MM.1S (cell line): ENCODE measurements at regions not wholly inside any gene's neighbourhood (a gene's known extent, or its start where the extent isn't known, plus 50 kb on each side); places are given as distances from the start of the nearest gene placed in this dataset.
"Not testable (repeated sequence)": the region's sequence is repeated elsewhere in the genome, so short reads cannot be mapped to it uniquely, and the experiment has no call there.

Experiments used
- DNase-seq: peaks from one replicate; pipeline ENCODE4 v3.0.0-alpha.2; 2015
- H2AFZ ChIP-seq: fragments of 300-600 bp; sonication (generic); 2 replicates; pipeline ENCODE4 v1.6.0; 2016; ENCODE audit warnings: antibody characterized with exemption, low read length
- H3F3A ChIP-seq: fragments of 300-600 bp; sonication (generic); 2 replicates; pipeline ENCODE4 v1.6.1; 2016; ENCODE audit warnings: mild to moderate bottlenecking, antibody characterized with exemption, low read length, moderate library complexity, mixed read lengths; ENCODE audit not compliant: insufficient read depth
- H3K27ac ChIP-seq: fragments of 300-600 bp; sonication (generic); 2 replicates; pipeline ENCODE4 v1.5.1; 2016; ENCODE audit warnings: mild to moderate bottlenecking, low read length
- H3K27me3 ChIP-seq: fragments of 300-600 bp; sonication (generic); replicated peaks from 2 replicates; pipeline ENCODE4 v1.6.0; 2016; ENCODE audit warnings: low read length; ENCODE audit not compliant: insufficient read depth
- H3K36me3 ChIP-seq: fragments of 300-600 bp; sonication (generic); replicated peaks from 2 replicates; pipeline ENCODE4 v1.6.1; 2016; ENCODE audit warnings: mild to moderate bottlenecking, low read length, mixed read lengths; ENCODE audit not compliant: insufficient read depth
- H3K4me1 ChIP-seq: fragments of 300-600 bp; sonication (generic); 2 replicates; pipeline ENCODE4 v1.6.1; 2016; ENCODE audit warnings: low read length, mixed read lengths
- H3K4me2 ChIP-seq: fragments of 300-600 bp; sonication (generic); 2 replicates; pipeline ENCODE4 v1.6.0; 2016; ENCODE audit warnings: low read depth, low read length
- H3K4me3 ChIP-seq: fragments of 300-600 bp; sonication (generic); 2 replicates; pipeline ENCODE4 v1.5.1; 2016; ENCODE audit warnings: low read length, mixed read lengths
- H3K79me2 ChIP-seq: fragments of 300-600 bp; sonication (generic); 2 replicates; pipeline ENCODE4 v1.6.1; 2016; ENCODE audit warnings: mixed run types, low read length, mixed read lengths
- H3K9ac ChIP-seq: fragments of 300-600 bp; sonication (generic); 2 replicates; pipeline ENCODE4 v1.6.1; 2016; ENCODE audit warnings: low read length, mixed read lengths
- H3K9me2 ChIP-seq: fragments of 300-600 bp; sonication (generic); replicated peaks from 2 replicates; pipeline ENCODE4 v1.6.1; 2016; ENCODE audit warnings: mild to moderate bottlenecking, low read length, mixed read lengths; ENCODE audit not compliant: insufficient read depth
- H3K9me3 ChIP-seq: fragments of 300-600 bp; sonication (generic); replicated peaks from 2 replicates; pipeline ENCODE4 v1.6.1; 2016; ENCODE audit warnings: mild to moderate bottlenecking, low read length, mixed read lengths; ENCODE audit not compliant: insufficient read depth
- H4K20me1 ChIP-seq: fragments of 300-600 bp; sonication (generic); 2 replicates; pipeline ENCODE4 v1.6.1; 2016; ENCODE audit warnings: mild to moderate bottlenecking, low read length, moderate library complexity, mixed read lengths; ENCODE audit not compliant: insufficient read depth

DNA sequence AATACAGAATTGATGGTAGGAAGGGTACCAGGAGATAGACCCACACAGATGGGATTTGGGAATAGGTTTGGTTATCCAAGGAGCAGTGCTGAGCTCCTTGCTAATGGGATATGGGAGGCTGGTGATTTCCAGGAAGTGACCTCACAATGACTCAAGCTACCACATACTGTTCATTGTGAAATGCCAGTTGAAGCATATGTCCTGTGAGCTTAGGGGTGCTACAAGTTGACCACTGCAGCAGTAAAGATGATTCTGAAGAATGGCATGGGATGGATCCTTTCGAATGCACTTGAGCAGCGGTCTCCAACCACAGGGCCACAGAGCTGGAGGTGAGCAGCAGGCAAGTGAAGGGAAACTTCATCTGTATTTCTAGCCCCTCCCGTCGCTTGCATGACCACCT is 158.2 kb downstream of the RALA start:
- H3K27ac ChIP-seq, H3K4me2 ChIP-seq: not testable (repeated sequence)

DNA sequence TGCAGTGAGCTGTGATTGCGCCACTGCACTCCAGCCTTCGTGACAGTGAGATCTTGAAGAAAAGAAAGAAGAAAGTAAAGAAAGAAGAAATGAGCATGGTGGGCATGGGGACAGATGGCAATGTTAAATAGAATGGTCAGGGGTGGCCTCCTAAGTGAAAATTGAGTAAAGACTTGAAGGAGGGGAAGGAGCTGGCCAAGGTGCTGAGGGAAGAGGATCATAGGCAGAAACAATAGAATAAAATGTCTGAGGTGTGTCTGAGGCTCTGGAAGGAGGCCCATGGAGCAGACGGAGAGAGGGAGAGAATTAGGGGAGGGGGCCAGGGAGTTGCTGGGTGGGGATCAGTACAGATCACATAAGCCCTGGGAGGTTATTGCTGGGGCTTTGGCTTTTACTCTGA is 163.1 kb downstream of the RALA start:
- H3K36me3 ChIP-seq, H3F3A ChIP-seq, H3K4me1 ChIP-seq, H3K27ac ChIP-seq, H3K9me3 ChIP-seq, H3K79me2 ChIP-seq, H4K20me1 ChIP-seq, H3K4me3 ChIP-seq, H2AFZ ChIP-seq, H3K9ac ChIP-seq, DNase-seq, H3K27me3 ChIP-seq, H3K9me2 ChIP-seq, H3K4me2 ChIP-seq: not testable (repeated sequence)

More for the DNA sequence above, 158.2 kb downstream of the RALA start:
- not testable (repeated sequence) for H3K4me1 ChIP-seq, H3K9me2 ChIP-seq, H3K9me3 ChIP-seq, H3K79me2 ChIP-seq, H2AFZ ChIP-seq, H3K27me3 ChIP-seq, H3K9ac ChIP-seq, H3K4me3 ChIP-seq, H3F3A ChIP-seq, H4K20me1 ChIP-seq, H3K36me3 ChIP-seq, DNase-seq

DNA sequence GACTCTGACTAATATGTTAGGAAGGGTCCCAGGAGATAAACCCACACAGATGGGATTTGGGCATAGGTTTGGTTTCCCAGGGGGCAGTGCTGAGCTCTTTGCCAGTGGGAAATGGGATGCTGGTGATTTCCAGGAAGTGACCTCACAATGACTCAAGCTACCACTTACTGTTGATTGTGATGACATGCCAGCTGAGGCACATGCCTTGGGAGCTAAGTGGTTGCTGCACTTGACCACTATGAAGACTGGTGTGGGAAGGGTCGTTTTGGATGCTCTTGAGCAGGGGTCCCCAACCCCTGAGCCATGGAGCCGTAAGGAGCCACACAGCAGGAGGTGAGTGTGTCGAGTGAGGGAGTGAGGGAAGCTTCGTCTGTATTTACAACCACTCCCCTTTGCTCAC is 159.0 kb upstream of the CDK13 start:
- not testable (repeated sequence) for H3K27ac ChIP-seq, H3K36me3 ChIP-seq, H4K20me1 ChIP-seq, H2AFZ ChIP-seq, H3K27me3 ChIP-seq, H3K9me3 ChIP-seq, DNase-seq, H3K4me3 ChIP-seq, H3F3A ChIP-seq, H3K9ac ChIP-seq, H3K4me2 ChIP-seq, H3K4me1 ChIP-seq, H3K9me2 ChIP-seq, H3K79me2 ChIP-seq

DNA sequence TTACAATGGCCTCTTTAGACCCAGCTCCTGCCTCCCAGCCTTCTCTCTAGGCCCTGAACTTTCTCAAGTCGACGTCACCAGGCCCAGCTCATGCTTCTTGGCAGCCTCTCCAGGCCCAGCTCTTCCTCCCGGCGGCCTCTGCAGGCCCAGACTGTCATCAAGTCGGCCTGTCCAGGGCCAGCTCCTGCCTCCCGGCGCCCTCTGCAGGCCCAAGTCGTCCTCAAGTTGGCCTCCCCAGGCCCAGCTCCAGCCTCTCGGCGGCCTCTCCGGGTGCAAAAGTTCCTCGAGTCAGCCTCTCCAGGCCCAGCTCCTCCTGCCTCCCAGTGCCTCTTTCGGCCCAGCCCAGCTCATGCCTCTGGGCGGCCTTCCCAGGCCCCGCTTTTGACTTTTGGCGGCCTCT is 158.1 kb upstream of the CDK13 start:
- H3K27ac ChIP-seq, H3K9ac ChIP-seq, H2AFZ ChIP-seq, H3K36me3 ChIP-seq, H3K4me2 ChIP-seq, H3F3A ChIP-seq, H3K4me1 ChIP-seq, H3K79me2 ChIP-seq, H3K9me2 ChIP-seq, H3K4me3 ChIP-seq, DNase-seq, H3K9me3 ChIP-seq, H3K27me3 ChIP-seq, H4K20me1 ChIP-seq: not testable (repeated sequence)

DNA sequence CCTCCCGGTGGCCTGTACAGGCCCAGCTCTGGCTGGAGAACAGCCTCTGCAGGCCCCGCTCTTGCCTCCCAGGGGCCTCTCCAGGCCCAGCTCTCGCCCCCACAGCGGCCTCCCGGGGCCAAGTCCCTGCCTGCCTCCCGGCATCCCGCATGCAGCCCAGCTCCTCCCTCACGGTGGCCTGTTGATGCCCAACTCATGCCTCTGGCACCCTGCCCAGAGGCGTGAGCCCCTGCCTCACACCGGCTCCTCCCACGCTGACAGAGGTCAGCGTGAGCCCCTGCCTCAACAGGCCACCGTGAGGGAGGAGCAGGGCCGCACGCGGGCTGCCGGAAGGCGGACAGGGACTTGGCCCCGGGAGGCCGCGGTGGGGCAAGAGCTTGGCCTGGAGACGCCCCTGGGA is 157.0 kb upstream of the CDK13 start:
- not testable (repeated sequence) for DNase-seq

DNA sequence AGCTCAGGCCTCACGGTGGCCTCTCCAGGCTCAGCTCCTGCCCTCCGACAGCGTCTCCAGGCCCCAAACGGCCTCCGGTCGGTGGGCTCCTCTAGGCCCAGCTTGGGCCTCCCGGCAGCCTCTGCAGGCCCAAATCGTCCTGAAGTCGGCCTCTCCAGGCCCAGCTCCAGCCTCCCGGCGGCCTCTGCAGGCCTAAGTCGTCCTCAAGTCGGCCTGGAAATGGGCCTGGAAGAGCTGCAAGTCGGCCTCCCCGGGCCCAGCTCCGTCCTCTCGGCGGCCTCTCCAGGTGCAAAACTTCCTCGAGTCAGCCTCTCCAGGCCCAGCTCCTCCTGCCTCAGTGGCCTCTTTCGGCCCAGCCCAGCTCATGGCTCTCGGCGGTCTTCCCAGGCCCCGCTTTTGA is 156.2 kb upstream of the CDK13 start:
- H4K20me1 ChIP-seq, H3K27ac ChIP-seq, H3K36me3 ChIP-seq, H3K4me3 ChIP-seq, H3K9ac ChIP-seq, H3K79me2 ChIP-seq, DNase-seq, H3K4me2 ChIP-seq, H3K4me1 ChIP-seq, H2AFZ ChIP-seq, H3F3A ChIP-seq, H3K9me3 ChIP-seq, H3K9me2 ChIP-seq, H3K27me3 ChIP-seq: not testable (repeated sequence)

More for the DNA sequence above, 157.0 kb upstream of the CDK13 start:
- H3K9me2 ChIP-seq, H4K20me1 ChIP-seq, H3K36me3 ChIP-seq, H3K4me3 ChIP-seq, H2AFZ ChIP-seq, H3K27me3 ChIP-seq, H3K27ac ChIP-seq, H3K4me2 ChIP-seq, H3K9me3 ChIP-seq, H3K79me2 ChIP-seq, H3K9ac ChIP-seq, H3F3A ChIP-seq, H3K4me1 ChIP-seq: not testable (repeated sequence)

DNA sequence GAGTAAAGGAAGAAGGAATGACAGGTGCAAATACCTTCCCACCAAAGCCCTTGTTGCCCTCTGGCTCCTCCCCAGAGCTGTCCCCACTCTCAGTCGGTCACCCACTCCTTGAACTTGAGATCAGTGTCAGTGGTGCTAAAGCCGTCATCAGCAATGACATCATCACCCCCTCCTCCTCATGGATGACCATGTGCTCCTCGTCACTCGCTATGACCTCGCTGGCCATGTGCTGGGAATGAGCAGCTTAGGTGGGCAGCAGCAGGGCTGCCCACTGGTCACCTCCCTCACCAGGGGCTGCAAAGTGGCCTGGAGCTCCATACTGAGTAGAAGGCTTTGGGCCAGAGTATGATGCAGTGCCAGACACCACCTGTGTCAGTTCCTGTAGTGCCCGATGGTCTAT is 153.1 kb upstream of the CDK13 start:
- H3K27me3 ChIP-seq, H2AFZ ChIP-seq: not testable (repeated sequence)

DNA sequence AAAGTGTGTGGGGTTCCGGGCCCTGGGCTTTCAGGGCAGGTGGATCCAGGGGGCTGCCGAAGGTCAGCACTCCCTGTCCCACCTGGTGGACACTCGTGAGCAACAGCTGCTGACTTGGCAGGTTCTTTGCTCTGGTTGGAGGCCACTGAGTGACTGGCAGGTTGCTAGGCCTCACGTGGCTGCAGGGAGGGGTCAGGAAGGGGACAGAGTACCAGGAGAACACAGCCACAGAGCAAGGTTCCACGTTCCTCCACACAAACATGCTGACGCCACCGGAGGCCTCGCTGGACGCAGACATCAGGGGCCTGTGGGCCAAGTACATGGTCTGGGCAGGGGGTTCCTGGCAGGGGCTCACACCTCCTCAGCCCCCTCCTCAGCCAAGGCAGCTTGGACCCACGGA is 152.0 kb upstream of the CDK13 start:
- not testable (repeated sequence) for H3F3A ChIP-seq, DNase-seq, H3K9me3 ChIP-seq, H3K4me2 ChIP-seq, H4K20me1 ChIP-seq, H3K27ac ChIP-seq, H3K4me3 ChIP-seq, H3K36me3 ChIP-seq, H3K79me2 ChIP-seq, H3K9me2 ChIP-seq, H3K4me1 ChIP-seq, H3K9ac ChIP-seq, H2AFZ ChIP-seq, H3K27me3 ChIP-seq

More for the DNA sequence above, 153.1 kb upstream of the CDK13 start:
- H3K27ac ChIP-seq, H3F3A ChIP-seq, H3K4me3 ChIP-seq, H3K4me2 ChIP-seq, H3K4me1 ChIP-seq, H3K36me3 ChIP-seq, H3K9ac ChIP-seq, DNase-seq, H3K79me2 ChIP-seq, H3K9me3 ChIP-seq, H4K20me1 ChIP-seq, H3K9me2 ChIP-seq: not testable (repeated sequence)
